ENCODE measurements at regions not wholly inside any gene's neighbourhood (a gene's known extent, or its start where the extent isn't known, plus 50 kb on each side); places are given as distances from the start of the nearest gene placed in this dataset.

DNA sequence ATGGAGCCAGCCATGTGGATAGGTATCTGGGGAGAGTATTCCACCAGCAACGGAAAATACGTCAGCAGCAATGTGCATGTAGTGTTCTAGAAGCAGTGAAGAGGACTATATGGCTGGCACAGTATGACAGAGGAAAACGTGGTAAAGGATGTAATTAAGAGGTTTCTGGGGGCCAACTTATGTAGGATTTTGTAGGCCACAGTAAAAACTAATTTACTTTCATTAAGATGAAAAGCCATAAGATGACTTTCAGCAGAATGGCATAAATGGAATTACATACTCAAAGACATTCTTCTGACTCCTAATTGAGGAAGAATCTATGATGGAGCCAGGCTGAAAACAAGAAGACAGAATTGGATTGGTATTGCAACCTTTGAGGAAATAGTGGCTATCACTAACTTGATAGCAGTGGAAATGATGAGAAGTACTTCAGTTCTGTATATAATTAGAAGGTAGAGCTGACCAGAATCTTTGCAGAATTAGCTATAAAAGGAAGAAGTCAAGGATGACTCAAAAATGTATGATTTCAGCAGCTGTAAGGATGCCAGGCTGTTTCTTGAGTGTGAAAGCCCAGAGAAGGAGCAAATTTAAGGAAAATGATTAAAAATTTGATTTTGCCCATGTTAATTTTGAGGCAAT lies 156.7 kb downstream of the MBL2 start:
- no peak overlapping the region for H3K4me3 ChIP-seq (ENCODE audit: low read length)
- no peak overlapping the region for H3K27ac ChIP-seq (ENCODE audit: low read length)
- no peak for DNase-seq
- H3K4me1 ChIP-seq (ENCODE audit: control insufficient read depth, insufficient read depth, low read length) = no peaks in the 10 kb centered on the region
- no peaks in the 10 kb centered on the region for H3K27me3 ChIP-seq (ENCODE audit: control insufficient read depth, insufficient read depth, low read length)
- no peaks in the 10 kb centered on the region for H3K9me3 ChIP-seq (replicated peaks; ENCODE audit: control insufficient read depth, low read depth, low read length)
- no peaks in the 10 kb centered on the region for H3K36me3 ChIP-seq (ENCODE audit: control insufficient read depth, insufficient read depth, low read length)
- 83% methylated on average over 2 of the region's 3 CpGs for WGBS (ENCODE audit: insufficient coverage)

DNA sequence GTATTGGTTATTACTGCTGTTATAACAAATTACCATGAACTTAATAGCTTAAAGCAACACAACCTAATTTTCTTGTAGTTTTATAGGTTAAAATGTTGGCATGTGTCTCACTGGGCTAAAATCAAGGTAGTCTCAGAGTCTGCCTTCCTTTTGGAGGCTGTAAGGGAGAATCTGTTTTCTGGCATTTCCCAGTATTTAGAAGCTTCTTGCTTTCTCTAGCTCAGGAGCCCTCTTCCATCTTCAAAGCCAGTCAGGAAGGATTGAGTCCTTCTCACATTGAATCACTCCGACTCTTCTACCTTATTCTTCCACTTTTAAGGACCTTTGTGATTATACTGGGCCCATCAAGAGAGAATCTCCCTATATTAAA lies 156.2 kb downstream of the MBL2 start:
- H3K4me3 ChIP-seq (ENCODE audit: low read length) = no peak overlapping the region
- H3K4me1 ChIP-seq (ENCODE audit: control insufficient read depth, insufficient read depth, low read length) = no peaks in the 10 kb centered on the region
- H3K36me3 ChIP-seq (ENCODE audit: control insufficient read depth, insufficient read depth, low read length) = no peaks in the 10 kb centered on the region
- no peak overlapping the region for H3K27ac ChIP-seq (ENCODE audit: low read length)
- DNase-seq = no peak
- H3K27me3 ChIP-seq (ENCODE audit: control insufficient read depth, insufficient read depth, low read length) = no peaks in the 10 kb centered on the region
- no CpG with 5 or more reads among the region's 1 CpG for WGBS (ENCODE audit: insufficient coverage)
- H3K9me3 ChIP-seq (replicated peaks; ENCODE audit: control insufficient read depth, low read depth, low read length) = no peaks in the 10 kb centered on the region

- Histone ChIP-seq H3K4me1 (ENCODE audit: control insufficient read depth, insufficient read depth, low read length) (no peaks in the 10 kb centered on the region), H3K36me3 (ENCODE audit: control insufficient read depth, insufficient read depth, low read length) (no peaks in the 10 kb centered on the region), H3K4me3 (ENCODE audit: low read length) (no peak overlapping the region), H3K27me3 (ENCODE audit: control insufficient read depth, insufficient read depth, low read length) (no peaks in the 10 kb centered on the region), H3K27ac (ENCODE audit: low read length) (no peak overlapping the region), H3K9me3 (replicated peaks; ENCODE audit: control insufficient read depth, low read depth, low read length) (no peaks in the 10 kb centered on the region)
- DNase-seq = no peak
- WGBS (ENCODE audit: insufficient coverage) = no CpG with 5 or more reads among the region's 1 CpG
Measured at GRCh38 chr10:52617346-52617745, 155.2 kb downstream of the MBL2 start.

DNA sequence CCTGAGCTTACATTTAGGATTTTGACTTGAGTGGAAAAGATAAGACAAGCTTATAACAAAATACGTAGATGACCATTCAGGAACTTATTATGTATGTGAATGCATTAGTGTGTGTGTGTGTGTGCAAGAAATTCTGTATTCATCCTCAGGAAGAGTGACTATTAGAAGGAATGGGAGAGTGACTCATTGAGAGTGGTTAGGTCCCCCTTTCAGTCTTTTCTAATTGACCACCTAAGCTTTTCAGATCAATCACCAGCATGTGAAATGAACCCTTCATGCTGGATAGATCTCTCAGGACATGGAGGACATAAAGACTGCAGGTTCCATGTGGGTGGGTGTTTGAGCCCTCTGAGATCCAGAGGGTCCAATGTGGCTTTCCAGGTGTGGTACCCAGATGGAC lies 153.5 kb downstream of the MBL2 start:
- Histone ChIP-seq H3K36me3 (ENCODE audit: control insufficient read depth, insufficient read depth, low read length) (no peaks in the 10 kb centered on the region), H3K27me3 (ENCODE audit: control insufficient read depth, insufficient read depth, low read length) (no peaks in the 10 kb centered on the region), H3K4me3 (ENCODE audit: low read length) (no peak overlapping the region), H3K4me1 (ENCODE audit: control insufficient read depth, insufficient read depth, low read length) (no peaks in the 10 kb centered on the region), H3K9me3 (replicated peaks; ENCODE audit: control insufficient read depth, low read depth, low read length) (no peaks in the 10 kb centered on the region), H3K27ac (ENCODE audit: low read length) (no peak overlapping the region)
- WGBS (ENCODE audit: insufficient coverage) = no CpG with 5 or more reads among the region's 1 CpG
- no peak for DNase-seq

GRCh38 chr10:52621635-52622079 lies 150.9 kb downstream of the MBL2 start:
- no peaks in the 10 kb centered on the region for H3K4me1 ChIP-seq (ENCODE audit: control insufficient read depth, insufficient read depth, low read length)
- H3K27me3 ChIP-seq (ENCODE audit: control insufficient read depth, insufficient read depth, low read length) = no peaks in the 10 kb centered on the region
- H3K4me3 ChIP-seq (ENCODE audit: low read length) = no peak overlapping the region
- H3K36me3 ChIP-seq (ENCODE audit: control insufficient read depth, insufficient read depth, low read length) = no peaks in the 10 kb centered on the region
- no peak for DNase-seq
- 0% methylated on average over 1 of the region's 2 CpGs for WGBS (ENCODE audit: insufficient coverage)
- H3K27ac ChIP-seq (ENCODE audit: low read length) = no peak overlapping the region
- no peaks in the 10 kb centered on the region for H3K9me3 ChIP-seq (replicated peaks; ENCODE audit: control insufficient read depth, low read depth, low read length)

DNA sequence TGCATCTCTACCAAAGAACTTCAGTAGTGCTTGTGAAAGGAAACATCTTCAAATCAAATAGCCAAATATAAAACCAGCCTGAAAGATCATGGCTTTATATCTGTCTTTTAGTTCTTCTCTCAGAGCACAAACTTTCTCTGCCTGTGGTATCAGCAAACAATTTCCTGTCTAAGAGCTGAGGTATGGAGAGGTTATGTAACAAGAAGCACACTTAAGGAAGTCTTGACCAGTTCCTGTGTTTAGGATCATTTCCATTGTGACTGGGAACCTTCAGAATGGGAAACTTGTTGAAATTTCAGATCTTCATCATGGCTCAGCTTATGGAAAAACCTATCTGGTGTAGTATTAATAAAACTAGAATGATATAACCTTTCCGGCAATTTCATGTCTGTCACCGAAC lies 148.8 kb downstream of the MBL2 start:
- no peaks in the 10 kb centered on the region for H3K36me3 ChIP-seq (ENCODE audit: control insufficient read depth, insufficient read depth, low read length)
- H3K27me3 ChIP-seq (ENCODE audit: control insufficient read depth, insufficient read depth, low read length) = no peaks in the 10 kb centered on the region
- H3K4me3 ChIP-seq (ENCODE audit: low read length) = no peak overlapping the region
- no peaks in the 10 kb centered on the region for H3K9me3 ChIP-seq (replicated peaks; ENCODE audit: control insufficient read depth, low read depth, low read length)
- H3K27ac ChIP-seq (ENCODE audit: low read length) = no peak overlapping the region
- no peak for DNase-seq
- H3K4me1 ChIP-seq (ENCODE audit: control insufficient read depth, insufficient read depth, low read length) = no peaks in the 10 kb centered on the region
- WGBS (ENCODE audit: insufficient coverage) = no CpG with 5 or more reads among the region's 2 CpGs

DNA sequence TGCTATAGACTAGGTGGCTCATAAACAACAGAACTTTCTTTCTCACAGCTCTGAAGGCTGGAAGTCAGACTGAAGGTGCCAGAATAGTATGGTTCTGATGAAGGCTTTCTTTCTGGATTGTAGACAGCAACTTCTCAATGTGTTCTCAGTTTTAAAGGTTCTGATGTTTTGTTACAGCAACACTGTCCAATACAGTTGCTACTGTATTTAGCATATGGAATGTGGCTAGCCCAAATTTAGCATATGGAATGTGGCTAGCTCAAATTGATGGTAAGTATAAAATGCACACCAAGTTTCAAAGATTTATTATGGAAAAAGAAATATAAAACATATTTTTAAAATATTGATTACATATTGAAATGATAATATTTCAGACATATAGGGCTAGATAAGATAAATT lies 145.3 kb downstream of the MBL2 start:
- no peak for DNase-seq
- Histone ChIP-seq H3K36me3 (ENCODE audit: control insufficient read depth, insufficient read depth, low read length) (no peaks in the 10 kb centered on the region), H3K4me3 (ENCODE audit: low read length) (no peak overlapping the region), H3K9me3 (replicated peaks; ENCODE audit: control insufficient read depth, low read depth, low read length) (no peaks in the 10 kb centered on the region), H3K4me1 (ENCODE audit: control insufficient read depth, insufficient read depth, low read length) (no peaks in the 10 kb centered on the region), H3K27me3 (ENCODE audit: control insufficient read depth, insufficient read depth, low read length) (no peaks in the 10 kb centered on the region), H3K27ac (ENCODE audit: low read length) (no peak overlapping the region)

GRCh38 chr10:52631146-52631545 lies 141.4 kb downstream of the MBL2 start:
- H3K4me3 ChIP-seq (ENCODE audit: low read length) = no peak overlapping the region
- H3K36me3 ChIP-seq (ENCODE audit: control insufficient read depth, insufficient read depth, low read length) = no peaks in the 10 kb centered on the region
- no peaks in the 10 kb centered on the region for H3K27me3 ChIP-seq (ENCODE audit: control insufficient read depth, insufficient read depth, low read length)
- 45% methylated on average over 2 of the region's 2 CpGs for WGBS (ENCODE audit: insufficient coverage)
- no peaks in the 10 kb centered on the region for H3K4me1 ChIP-seq (ENCODE audit: control insufficient read depth, insufficient read depth, low read length)
- no peaks in the 10 kb centered on the region for H3K9me3 ChIP-seq (replicated peaks; ENCODE audit: control insufficient read depth, low read depth, low read length)
- DNase-seq = no peak
- H3K27ac ChIP-seq (ENCODE audit: low read length) = no peak overlapping the region

DNA sequence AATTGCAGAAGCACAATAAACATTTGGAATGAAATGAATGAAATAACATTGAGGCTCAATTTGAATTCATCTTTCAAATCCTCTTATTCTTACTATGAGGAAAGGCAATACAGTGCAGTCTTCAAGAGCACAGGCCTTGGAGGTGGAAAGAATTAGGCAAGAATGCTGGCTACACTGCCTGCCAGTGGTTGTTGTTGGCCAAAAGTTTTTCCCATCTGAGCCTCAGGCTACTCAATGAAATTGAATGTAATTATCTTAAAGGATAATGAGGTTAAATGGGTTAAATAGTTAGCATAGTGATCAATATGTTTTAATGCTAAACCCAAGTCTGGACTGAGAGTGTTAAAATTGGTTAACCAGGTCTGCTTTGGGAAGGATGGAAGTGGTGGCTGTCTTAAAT lies 140.9 kb downstream of the MBL2 start:
- no peak overlapping the region for H3K27ac ChIP-seq (ENCODE audit: low read length)

GRCh38 chr10:52632591-52632990 lies 140.0 kb downstream of the MBL2 start:
- DNase-seq = no peak
- Histone ChIP-seq H3K4me1 (ENCODE audit: control insufficient read depth, insufficient read depth, low read length) (no peaks in the 10 kb centered on the region), H3K27ac (ENCODE audit: low read length) (no peak overlapping the region), H3K36me3 (ENCODE audit: control insufficient read depth, insufficient read depth, low read length) (no peaks in the 10 kb centered on the region), H3K27me3 (ENCODE audit: control insufficient read depth, insufficient read depth, low read length) (no peaks in the 10 kb centered on the region), H3K4me3 (ENCODE audit: low read length) (no peak overlapping the region), H3K9me3 (replicated peaks; ENCODE audit: control insufficient read depth, low read depth, low read length) (no peaks in the 10 kb centered on the region)
- 14% methylated on average over 1 of the region's 3 CpGs for WGBS (ENCODE audit: insufficient coverage)

More for the DNA sequence above, 140.9 kb downstream of the MBL2 start:
- no peaks in the 10 kb centered on the region for H3K9me3 ChIP-seq (replicated peaks; ENCODE audit: control insufficient read depth, low read depth, low read length)
- no peaks in the 10 kb centered on the region for H3K36me3 ChIP-seq (ENCODE audit: control insufficient read depth, insufficient read depth, low read length)
- no peaks in the 10 kb centered on the region for H3K27me3 ChIP-seq (ENCODE audit: control insufficient read depth, insufficient read depth, low read length)
- DNase-seq = no peak
- H3K4me3 ChIP-seq (ENCODE audit: low read length) = no peak overlapping the region
- H3K4me1 ChIP-seq (ENCODE audit: control insufficient read depth, insufficient read depth, low read length) = no peaks in the 10 kb centered on the region

DNA sequence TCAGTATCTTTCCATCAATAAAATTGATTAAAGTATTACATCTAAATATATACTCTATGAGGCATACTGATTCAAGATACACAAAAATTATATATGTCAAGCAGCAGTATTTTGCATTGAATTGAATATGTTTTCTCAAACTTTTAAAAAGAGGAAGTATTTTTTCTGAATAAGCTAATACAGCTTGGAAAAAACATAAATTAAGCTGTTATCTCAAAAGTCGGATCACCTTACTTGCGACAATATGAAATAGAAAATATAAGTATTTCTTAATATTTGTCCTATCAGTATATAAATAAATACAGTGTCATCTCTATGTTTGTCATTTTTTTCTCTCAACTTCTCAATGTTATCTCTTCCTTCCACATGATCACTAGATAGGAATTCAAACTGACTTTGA lies 139.3 kb downstream of the MBL2 start:
- no peaks in the 10 kb centered on the region for H3K9me3 ChIP-seq (replicated peaks; ENCODE audit: control insufficient read depth, low read depth, low read length)
- H3K36me3 ChIP-seq (ENCODE audit: control insufficient read depth, insufficient read depth, low read length) = no peaks in the 10 kb centered on the region
- H3K4me1 ChIP-seq (ENCODE audit: control insufficient read depth, insufficient read depth, low read length) = no peaks in the 10 kb centered on the region
- no peaks in the 10 kb centered on the region for H3K27me3 ChIP-seq (ENCODE audit: control insufficient read depth, insufficient read depth, low read length)
- no peak overlapping the region for H3K27ac ChIP-seq (ENCODE audit: low read length)
- WGBS (ENCODE audit: insufficient coverage) = no CpG with 5 or more reads among the region's 2 CpGs
- no peak for DNase-seq
- no peak overlapping the region for H3K4me3 ChIP-seq (ENCODE audit: low read length)

All from muscle of leg (tissue), 3 donors.